ENCODE measurements at regions not wholly inside any gene's neighbourhood (a gene's known extent, or its start where the extent isn't known, plus 50 kb on each side); places are given as distances from the start of the nearest gene placed in this dataset.

DNA sequence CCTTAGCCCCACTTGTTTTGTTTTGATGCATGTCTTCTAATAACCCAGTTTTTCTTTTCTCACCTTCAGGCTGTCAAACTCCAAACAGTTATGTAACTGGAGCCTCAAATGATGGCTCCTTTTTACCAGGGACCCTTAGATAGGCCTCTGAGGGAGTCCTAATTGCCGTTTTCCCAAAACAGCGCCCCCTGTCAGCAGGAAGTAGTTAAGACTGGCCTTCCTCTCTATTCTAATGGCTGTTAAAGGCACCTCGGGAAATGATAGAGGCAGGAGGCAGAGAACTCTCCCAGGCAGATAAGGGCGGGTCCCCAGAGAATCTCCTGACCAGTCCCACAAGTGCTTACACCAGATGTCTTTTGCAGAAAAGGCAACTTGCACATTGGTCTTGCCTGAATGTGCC is 123.2 kb downstream of the KCNS3 start:
- TF ChIP-seq EGR1 (IDR thresholded peaks at IDR 0.05; ENCODE audit: low read depth in 2 of 2) (no peak), JUND (IDR thresholded peaks at IDR 0.05) (no peak), SP1 (IDR thresholded peaks at IDR 0.05) (no peak), NR2F2 (IDR thresholded peaks at IDR 0.05) (no peak), GABPA (IDR thresholded peaks at IDR 0.05 in 1 of 2, conservative IDR thresholded peaks at IDR 0.05 in 1 of 2) (no peak), FOXA1 (IDR thresholded peaks at IDR 0.05) (no peak), RXRA (IDR thresholded peaks at IDR 0.05) (no peak)
- TF ChIP-seq, protein P1, sequence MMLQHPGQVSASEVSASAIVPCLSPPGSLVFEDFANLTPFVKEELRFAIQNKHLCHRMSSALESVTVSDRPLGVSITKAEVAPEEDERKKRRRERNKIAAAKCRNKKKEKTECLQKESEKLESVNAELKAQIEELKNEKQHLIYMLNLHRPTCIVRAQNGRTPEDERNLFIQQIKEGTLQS (IDR thresholded peaks at IDR 0.05): no peak
- TF ChIP-seq, protein P2, sequence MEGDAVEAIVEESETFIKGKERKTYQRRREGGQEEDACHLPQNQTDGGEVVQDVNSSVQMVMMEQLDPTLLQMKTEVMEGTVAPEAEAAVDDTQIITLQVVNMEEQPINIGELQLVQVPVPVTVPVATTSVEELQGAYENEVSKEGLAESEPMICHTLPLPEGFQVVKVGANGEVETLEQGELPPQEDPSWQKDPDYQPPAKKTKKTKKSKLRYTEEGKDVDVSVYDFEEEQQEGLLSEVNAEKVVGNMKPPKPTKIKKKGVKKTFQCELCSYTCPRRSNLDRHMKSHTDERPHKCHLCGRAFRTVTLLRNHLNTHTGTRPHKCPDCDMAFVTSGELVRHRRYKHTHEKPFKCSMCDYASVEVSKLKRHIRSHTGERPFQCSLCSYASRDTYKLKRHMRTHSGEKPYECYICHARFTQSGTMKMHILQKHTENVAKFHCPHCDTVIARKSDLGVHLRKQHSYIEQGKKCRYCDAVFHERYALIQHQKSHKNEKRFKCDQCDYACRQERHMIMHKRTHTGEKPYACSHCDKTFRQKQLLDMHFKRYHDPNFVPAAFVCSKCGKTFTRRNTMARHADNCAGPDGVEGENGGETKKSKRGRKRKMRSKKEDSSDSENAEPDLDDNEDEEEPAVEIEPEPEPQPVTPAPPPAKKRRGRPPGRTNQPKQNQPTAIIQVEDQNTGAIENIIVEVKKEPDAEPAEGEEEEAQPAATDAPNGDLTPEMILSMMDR (IDR thresholded peaks at IDR 0.05; ENCODE audit: low read depth, low read length, missing input control): no peak
- DNase-seq (ENCODE audit: low spot score): no peak
- Histone ChIP-seq H3K27ac (ENCODE audit: low read depth in 1 of 2, low read length in 2 of 2) (no peak overlapping the region), H3K9ac (ENCODE audit: low read depth in 1 of 2, low read length in 2 of 2) (no peak overlapping the region), H3K27me3 (ENCODE audit: control insufficient read depth in 4 of 4, insufficient read depth in 4 of 4, low read length in 3 of 4) (no peaks in the 10 kb centered on the region), H3K36me3 (ENCODE audit: control insufficient read depth in 4 of 4, insufficient read depth in 3 of 4, low read depth in 1 of 4, low read length in 3 of 4) (no peaks in the 10 kb centered on the region), H3K9me3 (ENCODE audit: control insufficient read depth in 4 of 4, low read length in 3 of 4) (peaks cover 1 to 7% (median 6%) of the 10 kb centered on the region in 4 donors), H3K4me3 (ENCODE audit: low read depth in 1 of 3, low read length in 3 of 3) (no peak overlapping the region), H3K4me1 (ENCODE audit: control insufficient read depth in 4 of 4, insufficient read depth in 4 of 4, low read length in 3 of 4) (no peaks in the 10 kb centered on the region)
- 57% methylated on average over 4 of the region's 4 CpGs for WGBS

DNA sequence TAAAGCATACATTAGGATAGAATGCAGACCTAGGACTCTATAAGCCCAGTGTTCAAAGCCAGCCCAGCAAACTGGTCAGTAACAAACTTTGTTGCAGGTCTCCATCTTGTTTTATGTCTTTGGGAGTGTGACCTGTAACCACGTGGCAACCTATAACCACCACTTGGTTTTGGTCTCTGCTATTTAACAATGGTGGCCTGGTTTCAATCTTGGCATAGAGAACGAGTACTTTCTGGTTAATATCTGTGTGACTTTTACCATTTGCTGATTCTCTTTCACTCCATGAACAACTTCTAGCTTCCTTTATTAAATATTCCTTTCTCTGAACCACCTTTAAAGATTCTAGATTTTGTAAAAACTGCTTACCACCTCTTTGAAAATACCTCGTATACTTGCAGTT is 118.5 kb downstream of the KCNS3 start:
- WGBS: 69% methylated on average over 3 of the region's 3 CpGs
- Histone ChIP-seq H3K36me3 (ENCODE audit: control insufficient read depth in 4 of 4, insufficient read depth in 3 of 4, low read depth in 1 of 4, low read length in 3 of 4) (no peaks in the 10 kb centered on the region), H3K4me1 (ENCODE audit: control insufficient read depth in 4 of 4, insufficient read depth in 4 of 4, low read length in 3 of 4) (no peaks in the 10 kb centered on the region), H3K27ac (ENCODE audit: low read depth in 1 of 2, low read length in 2 of 2) (no peak overlapping the region), H3K27me3 (ENCODE audit: control insufficient read depth in 4 of 4, insufficient read depth in 4 of 4, low read length in 3 of 4) (no peaks in the 10 kb centered on the region), H3K9ac (ENCODE audit: low read depth in 1 of 2, low read length in 2 of 2) (no peak overlapping the region), H3K9me3 (ENCODE audit: control insufficient read depth in 4 of 4, low read length in 3 of 4) (peaks cover 1 to 7% (median 6%) of the 10 kb centered on the region in 4 donors), H3K4me3 (ENCODE audit: low read depth in 1 of 3, low read length in 3 of 3) (no peak overlapping the region)
- TF ChIP-seq, protein P1 (IDR thresholded peaks at IDR 0.05): no peak
- TF ChIP-seq FOXA2 (IDR thresholded peaks at IDR 0.05) (no peak), RXRA (IDR thresholded peaks at IDR 0.05) (no peak), HNF4A (conservative IDR thresholded peaks at IDR 0.05) (no peak), JUND (IDR thresholded peaks at IDR 0.05) (no peak), TAF1 (conservative IDR thresholded peaks at IDR 0.05) (no peak), GABPA (IDR thresholded peaks at IDR 0.05 in 1 of 2, conservative IDR thresholded peaks at IDR 0.05 in 1 of 2) (no peak)
- DNase-seq (ENCODE audit: low spot score): no peak

DNA sequence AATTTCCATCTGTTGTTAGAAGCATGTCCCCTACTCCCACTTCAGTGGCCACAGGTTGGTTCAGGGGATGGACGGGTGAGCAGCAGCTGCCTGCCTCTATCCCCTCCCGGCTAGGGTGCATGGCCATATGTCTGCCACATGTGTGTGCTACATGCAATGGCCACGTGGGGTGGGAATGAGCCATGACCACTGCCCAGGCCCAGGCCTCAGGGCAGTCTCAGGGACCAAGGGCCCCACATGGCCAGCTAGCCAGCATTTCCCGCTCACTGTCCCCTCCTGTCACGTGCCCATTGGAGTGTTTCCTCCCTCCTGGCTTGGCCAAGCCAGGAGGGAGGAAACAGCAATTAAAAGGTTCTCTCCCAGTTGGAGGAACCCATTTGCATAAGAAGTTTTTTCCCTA is 117.1 kb downstream of the KCNS3 start:
- H3K9ac ChIP-seq (ENCODE audit: low read depth in 1 of 2, low read length in 2 of 2): no peak overlapping the region
- H3K4me3 ChIP-seq (ENCODE audit: low read depth in 1 of 3, low read length in 3 of 3): no peak overlapping the region
- no peaks in the 10 kb centered on the region for H3K36me3 ChIP-seq (ENCODE audit: control insufficient read depth in 4 of 4, insufficient read depth in 3 of 4, low read depth in 1 of 4, low read length in 3 of 4)
- H3K4me1 ChIP-seq (ENCODE audit: control insufficient read depth in 4 of 4, insufficient read depth in 4 of 4, low read length in 3 of 4): no peaks in the 10 kb centered on the region
- H3K27me3 ChIP-seq (ENCODE audit: control insufficient read depth in 4 of 4, insufficient read depth in 4 of 4, low read length in 3 of 4): no peaks in the 10 kb centered on the region
- WGBS: 79% methylated on average over 5 of the region's 5 CpGs
- H3K27ac ChIP-seq (ENCODE audit: low read depth in 1 of 2, low read length in 2 of 2): no peak overlapping the region
- no peak for DNase-seq (ENCODE audit: low spot score)
- peaks cover under 1 to 4% (median 2%) of the 10 kb centered on the region in 4 donors for H3K9me3 ChIP-seq (ENCODE audit: control insufficient read depth in 4 of 4, low read length in 3 of 4)
- TF ChIP-seq YY1 (IDR thresholded peaks at IDR 0.05) (no peak), JUND (IDR thresholded peaks at IDR 0.05) (no peak), FOXA1 (IDR thresholded peaks at IDR 0.05) (no peak), NR2F2 (IDR thresholded peaks at IDR 0.05) (no peak), FOXA2 (IDR thresholded peaks at IDR 0.05) (no peak), RAD21 (IDR thresholded peaks at IDR 0.05) (no peak), RXRA (IDR thresholded peaks at IDR 0.05) (no peak), HNF4G (IDR thresholded peaks at IDR 0.05) (no peak), EGR1 (IDR thresholded peaks at IDR 0.05; ENCODE audit: low read depth in 2 of 2) (no peak), SP1 (IDR thresholded peaks at IDR 0.05) (no peak)
- TF ChIP-seq, protein P2 (IDR thresholded peaks at IDR 0.05; ENCODE audit: low read depth, low read length, missing input control): no peak
- TF ChIP-seq, protein P3, sequence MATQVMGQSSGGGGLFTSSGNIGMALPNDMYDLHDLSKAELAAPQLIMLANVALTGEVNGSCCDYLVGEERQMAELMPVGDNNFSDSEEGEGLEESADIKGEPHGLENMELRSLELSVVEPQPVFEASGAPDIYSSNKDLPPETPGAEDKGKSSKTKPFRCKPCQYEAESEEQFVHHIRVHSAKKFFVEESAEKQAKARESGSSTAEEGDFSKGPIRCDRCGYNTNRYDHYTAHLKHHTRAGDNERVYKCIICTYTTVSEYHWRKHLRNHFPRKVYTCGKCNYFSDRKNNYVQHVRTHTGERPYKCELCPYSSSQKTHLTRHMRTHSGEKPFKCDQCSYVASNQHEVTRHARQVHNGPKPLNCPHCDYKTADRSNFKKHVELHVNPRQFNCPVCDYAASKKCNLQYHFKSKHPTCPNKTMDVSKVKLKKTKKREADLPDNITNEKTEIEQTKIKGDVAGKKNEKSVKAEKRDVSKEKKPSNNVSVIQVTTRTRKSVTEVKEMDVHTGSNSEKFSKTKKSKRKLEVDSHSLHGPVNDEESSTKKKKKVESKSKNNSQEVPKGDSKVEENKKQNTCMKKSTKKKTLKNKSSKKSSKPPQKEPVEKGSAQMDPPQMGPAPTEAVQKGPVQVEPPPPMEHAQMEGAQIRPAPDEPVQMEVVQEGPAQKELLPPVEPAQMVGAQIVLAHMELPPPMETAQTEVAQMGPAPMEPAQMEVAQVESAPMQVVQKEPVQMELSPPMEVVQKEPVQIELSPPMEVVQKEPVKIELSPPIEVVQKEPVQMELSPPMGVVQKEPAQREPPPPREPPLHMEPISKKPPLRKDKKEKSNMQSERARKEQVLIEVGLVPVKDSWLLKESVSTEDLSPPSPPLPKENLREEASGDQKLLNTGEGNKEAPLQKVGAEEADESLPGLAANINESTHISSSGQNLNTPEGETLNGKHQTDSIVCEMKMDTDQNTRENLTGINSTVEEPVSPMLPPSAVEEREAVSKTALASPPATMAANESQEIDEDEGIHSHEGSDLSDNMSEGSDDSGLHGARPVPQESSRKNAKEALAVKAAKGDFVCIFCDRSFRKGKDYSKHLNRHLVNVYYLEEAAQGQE (IDR thresholded peaks at IDR 0.05): no peak
- TF ChIP-seq, protein P1 (IDR thresholded peaks at IDR 0.05): no peak
- TF ChIP-seq, protein P4, sequence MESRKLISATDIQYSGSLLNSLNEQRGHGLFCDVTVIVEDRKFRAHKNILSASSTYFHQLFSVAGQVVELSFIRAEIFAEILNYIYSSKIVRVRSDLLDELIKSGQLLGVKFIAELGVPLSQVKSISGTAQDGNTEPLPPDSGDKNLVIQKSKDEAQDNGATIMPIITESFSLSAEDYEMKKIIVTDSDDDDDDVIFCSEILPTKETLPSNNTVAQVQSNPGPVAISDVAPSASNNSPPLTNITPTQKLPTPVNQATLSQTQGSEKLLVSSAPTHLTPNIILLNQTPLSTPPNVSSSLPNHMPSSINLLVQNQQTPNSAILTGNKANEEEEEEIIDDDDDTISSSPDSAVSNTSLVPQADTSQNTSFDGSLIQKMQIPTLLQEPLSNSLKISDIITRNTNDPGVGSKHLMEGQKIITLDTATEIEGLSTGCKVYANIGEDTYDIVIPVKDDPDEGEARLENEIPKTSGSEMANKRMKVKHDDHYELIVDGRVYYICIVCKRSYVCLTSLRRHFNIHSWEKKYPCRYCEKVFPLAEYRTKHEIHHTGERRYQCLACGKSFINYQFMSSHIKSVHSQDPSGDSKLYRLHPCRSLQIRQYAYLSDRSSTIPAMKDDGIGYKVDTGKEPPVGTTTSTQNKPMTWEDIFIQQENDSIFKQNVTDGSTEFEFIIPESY (IDR thresholded peaks at IDR 0.05): no peak

All from liver (tissue), 8 donors.